Right cardiac atrium (tissue), 5 donors: ENCODE measurements at regions not wholly inside any gene's neighbourhood (a gene's known extent, or its start where the extent isn't known, plus 50 kb on each side); places are given as distances from the start of the nearest gene placed in this dataset.
"Not testable (repeated sequence)": the region's sequence is repeated elsewhere in the genome, so short reads cannot be mapped to it uniquely, and the experiment has no call there.

Source experiments
- ATAC-seq, 2 donors: fragments of 200-7000 bp; cut with Tn5 transposase; one replicate each; pipeline versions ENCODE4 v1.8.0 to v1.9.1; 2020; ENCODE audit warnings: moderate library complexity in 2 of 2, mild to moderate bottlenecking in 1 of 2
- DNase-seq, 3 donors: peaks; one replicate each; pipeline ENCODE4 v3.0.0-alpha.2; 2020
- H3K27ac ChIP-seq: one replicate; pipeline ENCODE4 v1.5.1; 2013; ENCODE audit warnings: mild to moderate bottlenecking, low read length, control low read depth, moderate library complexity
- H3K27me3 ChIP-seq: one replicate; pipeline ENCODE4 v1.6.1; 2013; ENCODE audit not compliant: control insufficient read depth, insufficient read depth
- H3K4me1 ChIP-seq: one replicate; pipeline ENCODE4 v1.6.1; 2013; ENCODE audit warnings: low read length; ENCODE audit not compliant: control insufficient read depth, insufficient read depth
- H3K4me3 ChIP-seq: one replicate; pipeline ENCODE4 v1.5.1; 2013; ENCODE audit warnings: low read length, control low read depth
- H3K9me3 ChIP-seq: one replicate; pipeline ENCODE4 v1.6.1; 2013; ENCODE audit warnings: low read length; ENCODE audit not compliant: control insufficient read depth
- WGBS: extraction: QIAGEN DNeasy Blood & Tissue Kit; methylation state at CpG from one replicate; pipeline ENCODE4 v1.1.7; 2013; 5-methylcytosine and 5-hydroxymethylcytosine counted together
- intact Hi-C, 4 donors: fragments of 100-400 bp; cut with DNase I; formaldehyde crosslinking; loops; one replicate each; pipeline versions ENCODE4 v1.11.0 to v1.14.0; 2022 to 2023
- donor health status: healthy with polysubstance abuse.
- donor health status: DM: no; HTN: yes; CAD: no.
- donor health status: DM: no; HTN: no; CAD: no.
- donor health status: DM: no; HTN: yes; CAD: no; lungs with severe emphysema.
- donor health status: DM: yes; HTN: yes; CAD: no.

- H3K27me3 ChIP-seq, DNase-seq, intact Hi-C loops, H3K27ac ChIP-seq, ATAC-seq, H3K9me3 ChIP-seq, H3K4me3 ChIP-seq, H3K4me1 ChIP-seq: not testable (repeated sequence)
- 54% methylated on average over 2 of the region's 2 CpGs for WGBS
These were observed 401.2 kb downstream of the POTEH start for GRCh38 chr22:16090991-16091390.

GRCh38 chr22:16105121-16105520 lies 415.3 kb downstream of the POTEH start:
- ATAC-seq, intact Hi-C loops, DNase-seq, H3K9me3 ChIP-seq, H3K27ac ChIP-seq, H3K27me3 ChIP-seq, H3K4me1 ChIP-seq, H3K4me3 ChIP-seq: not testable (repeated sequence)
- 31% methylated on average over 3 of the region's 3 CpGs for WGBS

GRCh38 chr22:16131456-16131855 lies 441.6 kb downstream of the POTEH start:
- H3K9me3 ChIP-seq, H3K4me1 ChIP-seq, H3K27me3 ChIP-seq, ATAC-seq, DNase-seq, H3K4me3 ChIP-seq, H3K27ac ChIP-seq, intact Hi-C loops: not testable (repeated sequence)
- 88% methylated on average over 19 of the region's 19 CpGs for WGBS

GRCh38 chr22:16131918-16132317 lies 442.1 kb downstream of the POTEH start:
- H3K27me3 ChIP-seq, result no peaks in the 10 kb centered on the region
- H3K4me3 ChIP-seq, result no peak overlapping the region
- intact Hi-C loops, result no loop called here
- H3K9me3 ChIP-seq, result no peaks in the 10 kb centered on the region
- H3K27ac ChIP-seq, result no peak overlapping the region
- no peak for DNase-seq
- no peaks in the 10 kb centered on the region for H3K4me1 ChIP-seq
- WGBS, result 70% methylated on average over 16 of the region's 16 CpGs
- ATAC-seq, result no peak

- H3K27ac ChIP-seq, intact Hi-C loops, H3K9me3 ChIP-seq, H3K4me1 ChIP-seq, ATAC-seq, H3K4me3 ChIP-seq, DNase-seq, H3K27me3 ChIP-seq: not testable (repeated sequence)
- WGBS, result 74% methylated on average over 13 of the region's 13 CpGs
These were observed 442.8 kb downstream of the POTEH start for GRCh38 chr22:16132598-16132997.

- intact Hi-C loops, DNase-seq, H3K27ac ChIP-seq, ATAC-seq, H3K4me3 ChIP-seq, H3K4me1 ChIP-seq, H3K9me3 ChIP-seq, H3K27me3 ChIP-seq: not testable (repeated sequence)
- 55% methylated on average over 5 of the region's 5 CpGs for WGBS
These were observed 446.5 kb downstream of the CCT8L2 start for GRCh38 chr22:16146101-16146500.

- H3K4me3 ChIP-seq, H3K9me3 ChIP-seq, H3K27ac ChIP-seq, ATAC-seq, intact Hi-C loops, H3K27me3 ChIP-seq, H3K4me1 ChIP-seq: not testable (repeated sequence)
- WGBS, result 41% methylated on average over 2 of the region's 2 CpGs
- DNase-seq, result peak in 2 of 3 donors; percentile 13 to 46
These were observed 445.7 kb downstream of the CCT8L2 start for GRCh38 chr22:16146916-16147315.

- H3K27ac ChIP-seq, H3K27me3 ChIP-seq, intact Hi-C loops, H3K4me3 ChIP-seq, H3K9me3 ChIP-seq, ATAC-seq, H3K4me1 ChIP-seq, DNase-seq: not testable (repeated sequence)
- WGBS, result 64% methylated on average over 2 of the region's 2 CpGs
These were observed 415.3 kb downstream of the CCT8L2 start for GRCh38 chr22:16177287-16177686.

- H3K27me3 ChIP-seq, H3K9me3 ChIP-seq, intact Hi-C loops, H3K4me1 ChIP-seq, ATAC-seq, DNase-seq, H3K4me3 ChIP-seq, H3K27ac ChIP-seq: not testable (repeated sequence)
- WGBS, result 86% methylated on average over 21 of the region's 21 CpGs
These were observed 408.7 kb downstream of the CCT8L2 start for GRCh38 chr22:16183864-16184263.
